ENCODE measurements at regions not wholly inside any gene's neighbourhood (a gene's known extent, or its start where the extent isn't known, plus 50 kb on each side); places are given as distances from the start of the nearest gene placed in this dataset.
"Not testable (repeated sequence)": the region's sequence is repeated elsewhere in the genome, so short reads cannot be mapped to it uniquely, and the experiment has no call there.

- TF ChIP-seq CTCF (IDR thresholded peaks at IDR 0.05; ENCODE audit: low read depth, low read length) = no peak
- POLR2A ChIA-PET = no interaction called here
- Histone ChIP-seq H3K4me3 (ENCODE audit: low read depth, low read length) (no peak overlapping the region), H3K9me3 (ENCODE audit: control insufficient read depth, insufficient read depth, low read length) (peaks cover 12% of the 10 kb centered on the region), H3K27me3 (ENCODE audit: control insufficient read depth, insufficient read depth, low read length) (no peaks in the 10 kb centered on the region), H3K27ac (ENCODE audit: low read depth, low read length) (no peak overlapping the region)
- CTCF ChIA-PET = no interaction called here
- DNase-seq (ENCODE audit: low read depth, low spot score) = no peak
These were observed 135.7 kb downstream of the TLR4 start for GRCh38 chr9:117839862-117840261.

DNA sequence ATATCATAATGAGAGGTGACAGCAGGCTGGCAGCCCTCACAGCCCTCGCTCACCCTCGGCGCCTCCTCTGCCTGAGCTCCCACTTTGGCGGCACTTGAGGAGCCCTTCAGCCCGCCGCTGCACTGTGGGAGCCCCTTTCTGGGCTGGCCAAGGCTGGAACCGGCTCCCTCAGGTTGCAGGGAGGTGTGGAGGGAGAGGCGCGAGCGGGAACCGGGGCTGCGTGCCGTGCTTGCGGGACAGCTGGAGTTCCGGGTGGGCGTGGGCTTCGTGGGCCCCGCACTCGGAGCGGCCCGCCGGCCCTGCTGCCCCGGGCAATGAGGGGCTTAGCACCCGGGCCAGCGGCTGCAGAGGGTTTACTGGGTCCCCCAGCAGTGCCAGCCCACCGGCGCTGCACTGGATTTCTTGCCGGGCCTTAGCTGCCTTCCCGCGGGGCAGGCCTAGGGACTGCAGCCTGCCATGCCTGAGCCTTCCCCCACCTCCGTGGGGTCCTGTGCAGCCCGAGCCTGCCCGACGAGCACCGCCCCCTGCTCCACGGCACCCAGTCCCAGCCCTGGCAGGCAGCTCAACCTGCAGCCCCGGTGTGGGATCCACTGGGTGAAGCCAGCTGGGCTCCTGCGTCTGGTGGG lies 147.7 kb downstream of the TLR4 start:
- POLR2A ChIA-PET; CTCF ChIA-PET; H3K27me3 ChIP-seq (ENCODE audit: control insufficient read depth, insufficient read depth, low read length); DNase-seq (ENCODE audit: low read depth, low spot score); H3K4me3 ChIP-seq (ENCODE audit: low read depth, low read length); H3K9me3 ChIP-seq (ENCODE audit: control insufficient read depth, insufficient read depth, low read length); H3K27ac ChIP-seq (ENCODE audit: low read depth, low read length): not testable (repeated sequence)

GRCh38 chr9:117858561-117858960 lies 154.4 kb downstream of the TLR4 start:
- POLR2A ChIA-PET = no interaction called here
- TF ChIP-seq CTCF (IDR thresholded peaks at IDR 0.05; ENCODE audit: low read depth, low read length) = no peak

GRCh38 chr9:117860849-117861248 lies 156.6 kb downstream of the TLR4 start:
- no peak for DNase-seq (ENCODE audit: low read depth, low spot score)
- POLR2A ChIA-PET = no interaction called here
- Histone ChIP-seq H3K4me3 (ENCODE audit: low read depth, low read length) (no peak overlapping the region), H3K27me3 (ENCODE audit: control insufficient read depth, insufficient read depth, low read length) (no peaks in the 10 kb centered on the region), H3K9me3 (ENCODE audit: control insufficient read depth, insufficient read depth, low read length) (no peaks in the 10 kb centered on the region; the same call in 1 of the 2 replicates), H3K27ac (ENCODE audit: low read depth, low read length) (no peak overlapping the region)
- no peak for TF ChIP-seq CTCF (IDR thresholded peaks at IDR 0.05; ENCODE audit: low read depth, low read length)
- CTCF ChIA-PET = no interaction called here

More at GRCh38 chr9:117858561-117858960, 154.4 kb downstream of the TLR4 start:
- CTCF ChIA-PET = no interaction called here
- Histone ChIP-seq H3K4me3 (ENCODE audit: low read depth, low read length) (no peak overlapping the region), H3K27me3 (ENCODE audit: control insufficient read depth, insufficient read depth, low read length) (no peaks in the 10 kb centered on the region), H3K27ac (ENCODE audit: low read depth, low read length) (no peak overlapping the region), H3K9me3 (ENCODE audit: control insufficient read depth, insufficient read depth, low read length) (no peaks in the 10 kb centered on the region)
- DNase-seq (ENCODE audit: low read depth, low spot score) = no peak

DNA sequence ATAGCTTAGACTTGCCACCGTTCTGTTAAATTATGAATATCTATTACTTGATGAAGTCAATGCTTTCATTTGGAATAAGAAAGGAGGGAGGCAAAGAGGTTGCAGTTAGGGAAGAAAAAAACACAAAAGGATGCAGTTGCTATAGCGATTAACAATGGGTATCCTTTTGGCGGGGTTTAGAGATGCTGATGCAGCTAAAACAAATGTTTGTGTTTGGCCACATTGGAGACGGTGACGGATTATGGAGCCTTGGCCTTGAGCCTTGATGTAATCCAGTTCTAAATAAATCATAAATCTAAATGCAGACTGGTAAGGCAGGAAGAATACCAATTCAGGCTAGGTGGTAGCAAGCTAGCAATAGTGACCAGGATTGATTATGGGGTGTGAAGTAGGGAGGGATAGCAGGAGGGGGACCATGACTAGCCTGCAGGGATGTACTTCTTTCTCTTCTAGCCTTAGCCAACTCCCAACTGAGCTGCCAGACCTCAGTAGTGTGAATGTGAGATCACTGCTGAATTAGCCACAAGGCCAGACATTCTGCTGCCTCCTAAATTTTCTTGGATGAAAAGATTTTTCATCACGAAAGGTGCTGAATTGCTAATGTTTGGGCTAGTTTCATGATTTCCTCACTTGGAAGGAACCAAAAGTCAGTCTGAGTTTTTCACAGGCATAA lies 160.3 kb downstream of the TLR4 start:
- POLR2A ChIA-PET = no interaction called here
- CTCF ChIA-PET = no interaction called here
- no peaks in the 10 kb centered on the region for H3K27me3 ChIP-seq (ENCODE audit: control insufficient read depth, insufficient read depth, low read length)
- no peak for TF ChIP-seq CTCF (IDR thresholded peaks at IDR 0.05; ENCODE audit: low read depth, low read length)
- no peak overlapping the region for H3K27ac ChIP-seq (ENCODE audit: low read depth, low read length)
- no peak for DNase-seq (ENCODE audit: low read depth, low spot score)
- H3K9me3 ChIP-seq (ENCODE audit: control insufficient read depth, insufficient read depth, low read length) = no peaks in the 10 kb centered on the region; the same call in 1 of the 2 replicates
- H3K4me3 ChIP-seq (ENCODE audit: low read depth, low read length) = no peak overlapping the region
